ENCODE measurements at regions not wholly inside any gene's neighbourhood (a gene's known extent, or its start where the extent isn't known, plus 50 kb on each side); places are given as distances from the start of the nearest gene placed in this dataset.

GRCh38 chr3:128550471-128551126 lies 57.6 kb upstream of the GATA2 start:
- no peaks in the 10 kb centered on the region for H4K20me1 ChIP-seq (ENCODE audit: control insufficient read depth, insufficient read depth)
- no peaks in the 10 kb centered on the region for H3K9me3 ChIP-seq (replicated peaks; ENCODE audit: control insufficient read depth, insufficient read depth, low read length)
- H3K27ac ChIP-seq (ENCODE audit: control insufficient read depth, insufficient read depth) = no peak overlapping the region
- ChIA-PET CTCF (no interaction called here), SMC1A (ENCODE audit: uncharacterized antibody, unreplicated experiment) (no interaction called here), RAD21 (ENCODE audit: unreplicated experiment) (no interaction called here), POLR2A (no interaction called here)
- no peak for FAIRE-seq
- no peak for DNase-seq (ENCODE audit: low read depth, low spot score)
- intact Hi-C loops (cut with micrococcal nuclease; ENCODE audit: unreplicated experiment) (no loop called here), in situ Hi-C loops (cut with MboI) (no loop called here)
- BruUV-seq (replicated peaks) = no TSS peak
- H3K79me2 ChIP-seq (ENCODE audit: control insufficient read depth, insufficient read depth, low read length) = no peaks in the 10 kb centered on the region
- no peak overlapping the region for H3K4me3 ChIP-seq
- no peak overlapping the region for H3K4me2 ChIP-seq (ENCODE audit: control insufficient read depth, insufficient read depth)
- TF ChIP-seq MAX (IDR thresholded peaks at IDR 0.05; ENCODE audit: low read depth, low read length) (no peak), SRF (IDR thresholded peaks at IDR 0.05; ENCODE audit: low read depth in 2 of 2, low read length in 2 of 2) (no peak), NR2C2 (IDR thresholded peaks at IDR 0.05; ENCODE audit: borderline replicate concordance, control insufficient read depth, insufficient read length, low read depth) (no peak), E2F4 (IDR thresholded peaks at IDR 0.05; ENCODE audit: low read depth, low read length) (no peak), ATF3 (IDR thresholded peaks at IDR 0.05; ENCODE audit: borderline replicate concordance, extremely low read depth, low read depth, low read length) (no peak), ZBTB40 (IDR thresholded peaks at IDR 0.05; ENCODE audit: borderline replicate concordance) (no peak)
- ATAC-seq = no peak
- WGBS (ENCODE audit: insufficient coverage, insufficient replicate concordance, low lambda C conversion rate, missing lambda C conversion rate) = 52% methylated on average over 18 of the region's 18 CpGs
- H2AFZ ChIP-seq (ENCODE audit: control insufficient read depth, low read depth, low read length) = no peak overlapping the region
- H3K27me3 ChIP-seq (replicated peaks in 1 of 2; ENCODE audit: control insufficient read depth in 2 of 2, insufficient read depth in 2 of 2, low read length in 1 of 2) = peaks cover 0 to 1% of the 10 kb centered on the region in 2 experiments; a peak in 2 of 4 replicates
- H3K36me3 ChIP-seq (ENCODE audit: control insufficient read depth in 2 of 2, insufficient read depth in 2 of 2, low read length in 1 of 2) = no peaks in the 10 kb centered on the region
- H3K9ac ChIP-seq (ENCODE audit: control insufficient read depth, insufficient read depth, low read length) = no peak overlapping the region
- H3K4me1 ChIP-seq (ENCODE audit: control insufficient read depth, insufficient read depth, low read length) = no peaks in the 10 kb centered on the region
